ENCODE measurements at regions not wholly inside any gene's neighbourhood (a gene's known extent, or its start where the extent isn't known, plus 50 kb on each side); places are given as distances from the start of the nearest gene placed in this dataset.

GRCh38 chr13:85371254-85371653, 428.0 kb downstream of the SLITRK6 start:
- no peak for DNase-seq

- DNase-seq = no peak
Observed at GRCh38 chr13:85368686-85369085, 430.5 kb downstream of the SLITRK6 start.

GRCh38 chr13:85367887-85368286, 431.3 kb downstream of the SLITRK6 start:
- no peak for DNase-seq

GRCh38 chr13:85366759-85367417, 432.3 kb downstream of the SLITRK6 start:
- no peak for DNase-seq

- no peak for DNase-seq
Observed at GRCh38 chr13:85363504-85363903, 435.7 kb downstream of the SLITRK6 start.

GRCh38 chr13:85362980-85363379, 436.2 kb downstream of the SLITRK6 start:
- DNase-seq = no peak

- DNase-seq = no peak
Observed at GRCh38 chr13:85347251-85347650, 452.0 kb downstream of the SLITRK6 start.

GRCh38 chr13:85334187-85334586, 465.0 kb downstream of the SLITRK6 start:
- DNase-seq = no peak

- DNase-seq = no peak
Observed at GRCh38 chr13:85333506-85334020, 465.7 kb downstream of the SLITRK6 start.

- no peak for DNase-seq
Observed at GRCh38 chr13:85332615-85333014, 466.6 kb downstream of the SLITRK6 start.

- no peak for DNase-seq
Observed at GRCh38 chr13:85321734-85322133, 477.5 kb downstream of the SLITRK6 start.

GRCh38 chr13:85317781-85318180, 481.4 kb downstream of the SLITRK6 start:
- DNase-seq = no peak

- no peak for DNase-seq
Observed at GRCh38 chr13:85316506-85317025, 482.7 kb downstream of the SLITRK6 start.

GRCh38 chr13:85314686-85315085, 484.5 kb downstream of the SLITRK6 start:
- DNase-seq = peak in 1 of 2 experiments; percentile 0

GRCh38 chr13:85313761-85314503, 485.3 kb downstream of the SLITRK6 start:
- DNase-seq = no peak

GRCh38 chr13:85312071-85312470, 487.1 kb downstream of the SLITRK6 start:
- DNase-seq = no peak

- no peak for DNase-seq
Observed at GRCh38 chr13:85303630-85304029, 495.6 kb downstream of the SLITRK6 start.

GRCh38 chr13:85298387-85298924, 500.8 kb downstream of the SLITRK6 start:
- no peak for DNase-seq

GRCh38 chr13:85288698-85289097, 510.5 kb downstream of the SLITRK6 start:
- no peak for DNase-seq

GRCh38 chr13:85287528-85287927, 511.7 kb downstream of the SLITRK6 start:
- no peak for DNase-seq

GRCh38 chr13:85286081-85286480, 513.1 kb downstream of the SLITRK6 start:
- no peak for DNase-seq

- DNase-seq = no peak
Observed at GRCh38 chr13:85284349-85284748, 514.9 kb downstream of the SLITRK6 start.

GRCh38 chr13:85283408-85283807, 515.8 kb downstream of the SLITRK6 start:
- no peak for DNase-seq

GRCh38 chr13:85282876-85283275, 516.3 kb downstream of the SLITRK6 start:
- no peak for DNase-seq
